DOHH2 (cell line): ENCODE measurements at regions not wholly inside any gene's neighbourhood (a gene's known extent, or its start where the extent isn't known, plus 50 kb on each side); places are given as distances from the start of the nearest gene placed in this dataset.

ENCODE experiments used
- H3F3A ChIP-seq: fragments of 200-600 bp; sonication (generic), shearing (Covaris generic); 2 replicates; pipeline ENCODE4 v1.6.0; 2016; ENCODE audit warnings: antibody characterized with exemption, mild to moderate bottlenecking; ENCODE audit not compliant: control insufficient read depth, insufficient read depth
- H3K27ac ChIP-seq: fragments of 200-600 bp; sonication (generic); 2 replicates; pipeline ENCODE4 v1.5.1; 2014; ENCODE audit warnings: low read depth, mild to moderate bottlenecking, low read length, moderate library complexity
- H3K27me3 ChIP-seq: fragments of 200-600 bp; sonication (generic); 2 replicates; pipeline ENCODE4 v1.6.1; 2014; ENCODE audit warnings: mild to moderate bottlenecking, low read length, mixed read lengths; ENCODE audit not compliant: control insufficient read depth
- H3K36me3 ChIP-seq: fragments of 200-600 bp; sonication (generic); 2 replicates; pipeline ENCODE4 v1.6.1; 2014; ENCODE audit warnings: mild to moderate bottlenecking, low read length, moderate library complexity, mixed read lengths; ENCODE audit not compliant: control insufficient read depth
- H3K4me1 ChIP-seq: fragments of 200-600 bp; sonication (generic); 2 replicates; pipeline ENCODE4 v1.6.1; 2014; ENCODE audit warnings: mild to moderate bottlenecking, low read length, mixed read lengths; ENCODE audit not compliant: control insufficient read depth
- H3K4me2 ChIP-seq: fragments of 200-600 bp; sonication (generic); 2 replicates; pipeline ENCODE4 v1.6.0; 2014; ENCODE audit warnings: mild to moderate bottlenecking, low read length, moderate library complexity
- H3K4me3 ChIP-seq: fragments of 200-600 bp; sonication (generic); 2 replicates; pipeline ENCODE4 v1.5.1; 2014; ENCODE audit warnings: mild to moderate bottlenecking, low read length, mixed read lengths
- H3K79me2 ChIP-seq: fragments of 200-600 bp; sonication (generic); 2 replicates; pipeline ENCODE4 v1.6.1; 2014; ENCODE audit warnings: mild to moderate bottlenecking, low read length, mixed read lengths; ENCODE audit not compliant: control insufficient read depth
- H3K9me2 ChIP-seq: fragments of 200-600 bp; sonication (generic); replicated peaks from 2 replicates; pipeline ENCODE4 v1.6.1; 2014; ENCODE audit warnings: mild to moderate bottlenecking, low read length, mixed read lengths; ENCODE audit not compliant: control insufficient read depth
- H3K9me3 ChIP-seq: fragments of 200-600 bp; sonication (generic); 2 replicates; pipeline ENCODE4 v1.6.1; 2014; ENCODE audit warnings: antibody characterized with exemption, low read length, mixed read lengths; ENCODE audit not compliant: control insufficient read depth, insufficient read depth
- H4K20me1 ChIP-seq: fragments of 200-600 bp; sonication (generic); 2 replicates; pipeline ENCODE4 v1.6.0; 2014; ENCODE audit warnings: low read depth, mild to moderate bottlenecking, antibody characterized with exemption, low read length, moderate library complexity; ENCODE audit not compliant: control insufficient read depth, insufficient read depth
- CTCF ChIP-seq: fragments of 200-600 bp; sonication (generic); IDR thresholded peaks from one replicate; pipeline ENCODE4 v1.5.1; 2014; ENCODE audit warnings: antibody characterized with exemption, mild to moderate bottlenecking, low read depth, low read length; ENCODE audit not compliant: poor library complexity, severe bottlenecking
- EZH2phosphoT487 ChIP-seq: fragments of 200-600 bp; sonication (generic); IDR thresholded peaks from 2 replicates; pipeline ENCODE4 v1.6.1; 2017; ENCODE audit warnings: borderline replicate concordance, mild to moderate bottlenecking, antibody characterized with exemption, low read length, moderate library complexity, mixed read lengths

- H3K9me3 ChIP-seq, result no peaks in the 10 kb centered on the region
- H3K4me1 ChIP-seq, result peaks cover 24% of the 10 kb centered on the region
- H4K20me1 ChIP-seq, result no peaks in the 10 kb centered on the region
- no peak overlapping the region for H3K4me2 ChIP-seq
- no peak for TF ChIP-seq CTCF
- TF ChIP-seq EZH2phosphoT487, result no peak
- no peaks in the 10 kb centered on the region for H3K27me3 ChIP-seq
- H3K27ac ChIP-seq, result no peak overlapping the region
- H3K79me2 ChIP-seq, result no peaks in the 10 kb centered on the region
- H3K4me3 ChIP-seq, result no peak overlapping the region
- no peaks in the 10 kb centered on the region for H3F3A ChIP-seq
- H3K36me3 ChIP-seq, result no peaks in the 10 kb centered on the region
- H3K9me2 ChIP-seq, result no peaks in the 10 kb centered on the region
These were observed 182.9 kb downstream of the MAF start for GRCh38 chr16:79417601-79418008.

GRCh38 chr16:79415983-79416640 lies 184.4 kb downstream of the MAF start:
- no peaks in the 10 kb centered on the region for H3K36me3 ChIP-seq
- H3K27me3 ChIP-seq, result no peaks in the 10 kb centered on the region
- H3K4me2 ChIP-seq, result no peak overlapping the region
- TF ChIP-seq CTCF (no peak), EZH2phosphoT487 (no peak)
- H3K27ac ChIP-seq, result no peak overlapping the region
- no peaks in the 10 kb centered on the region for H3K79me2 ChIP-seq
- H3K9me3 ChIP-seq, result no peaks in the 10 kb centered on the region
- no peaks in the 10 kb centered on the region for H4K20me1 ChIP-seq
- H3K4me3 ChIP-seq, result no peak overlapping the region
- H3K4me1 ChIP-seq, result peaks cover 34% of the 10 kb centered on the region
- H3F3A ChIP-seq, result no peaks in the 10 kb centered on the region
- no peaks in the 10 kb centered on the region; the same call in 1 of the 2 replicates for H3K9me2 ChIP-seq

GRCh38 chr16:79412783-79413225 lies 187.7 kb downstream of the MAF start:
- Histone ChIP-seq H3F3A (no peaks in the 10 kb centered on the region), H3K4me2 (peak overlapping the region; percentile 49), H3K9me2 (no peaks in the 10 kb centered on the region; the same call in 1 of the 2 replicates), H3K4me1 (peaks cover 24% of the 10 kb centered on the region), H3K4me3 (peak overlapping the region; percentile 16), H3K79me2 (no peaks in the 10 kb centered on the region), H4K20me1 (no peaks in the 10 kb centered on the region), H3K27me3 (no peaks in the 10 kb centered on the region), H3K36me3 (no peaks in the 10 kb centered on the region), H3K9me3 (no peaks in the 10 kb centered on the region), H3K27ac (peak overlapping the region; percentile 64)
- TF ChIP-seq CTCF (no peak), EZH2phosphoT487 (no peak)
